ENCODE measurements at regions not wholly inside any gene's neighbourhood (a gene's known extent, or its start where the extent isn't known, plus 50 kb on each side); places are given as distances from the start of the nearest gene placed in this dataset.
"Not testable (repeated sequence)": the region's sequence is repeated elsewhere in the genome, so short reads cannot be mapped to it uniquely, and the experiment has no call there.

GRCh38 chr2:89973849-89974248 is 1282.4 kb downstream of the RPIA start:
- not testable (repeated sequence) for TF ChIP-seq YY1 (IDR thresholded peaks at IDR 0.05; ENCODE audit: insufficient read depth, insufficient read length); ZNF274 (IDR thresholded peaks at IDR 0.05; ENCODE audit: low read depth, low read length)

Measured in NT2/D1 (cell line).